WERI-Rb-1 (cell line): ENCODE measurements at regions not wholly inside any gene's neighbourhood (a gene's known extent, or its start where the extent isn't known, plus 50 kb on each side); places are given as distances from the start of the nearest gene placed in this dataset.

ENCODE experiments used
- DNase-seq: peaks from one replicate; pipeline ENCODE4 v3.0.0-alpha.2; 2020
- H3K27ac ChIP-seq: fragments of 250-450 bp; sonication (Bioruptor Pico); 2 replicates; pipeline ENCODE4 v1.5.1; 2020; ENCODE audit warnings: mild to moderate bottlenecking, moderate library complexity
- H3K27me3 ChIP-seq: fragments of 250-450 bp; sonication (Bioruptor Pico); 2 replicates; pipeline ENCODE4 v1.5.1; 2021; ENCODE audit warnings: mild to moderate bottlenecking, low read depth, moderate library complexity; ENCODE audit not compliant: insufficient read depth, severe bottlenecking
- H3K36me3 ChIP-seq: fragments of 250-450 bp; sonication (Bioruptor Pico); 2 replicates; pipeline ENCODE4 v1.5.1; 2020; ENCODE audit warnings: mild to moderate bottlenecking, moderate library complexity
- H3K4me3 ChIP-seq: 2 replicates; pipeline ENCODE4 v1.5.1; 2011; ENCODE audit warnings: low read depth, mild to moderate bottlenecking, control low read depth, low read length
- H3K9me3 ChIP-seq: fragments of 250-450 bp; sonication (Bioruptor Pico); 2 replicates; pipeline ENCODE4 v1.5.1; 2021; ENCODE audit warnings: mild to moderate bottlenecking, moderate library complexity; ENCODE audit not compliant: severe bottlenecking
- CTCF ChIP-seq: IDR thresholded peaks from 2 replicates; pipeline ENCODE4 v1.5.1; 2011; ENCODE audit warnings: low read depth, mild to moderate bottlenecking, control low read depth, inconsistent platforms, low read length

GRCh38 chr2:21930226-21930625, 806.5 kb downstream of the TDRD15 start:
- H3K4me3 ChIP-seq = no peak overlapping the region
- H3K9me3 ChIP-seq = peaks cover 3% of the 10 kb centered on the region
- H3K27me3 ChIP-seq = no peaks in the 10 kb centered on the region
- TF ChIP-seq CTCF = no peak
- no peaks in the 10 kb centered on the region for H3K36me3 ChIP-seq
- no peak for DNase-seq
- no peak overlapping the region for H3K27ac ChIP-seq

- Histone ChIP-seq H3K27me3 (no peaks in the 10 kb centered on the region), H3K9me3 (no peaks in the 10 kb centered on the region), H3K27ac (no peak overlapping the region), H3K4me3 (no peak overlapping the region), H3K36me3 (no peaks in the 10 kb centered on the region)
- TF ChIP-seq CTCF = no peak
- no peak for DNase-seq
These were observed 816.2 kb downstream of the TDRD15 start for GRCh38 chr2:21939967-21940366.

- no peak for TF ChIP-seq CTCF
- no peaks in the 10 kb centered on the region for H3K27me3 ChIP-seq
- H3K36me3 ChIP-seq = no peaks in the 10 kb centered on the region
- no peak overlapping the region for H3K27ac ChIP-seq
- H3K9me3 ChIP-seq = no peaks in the 10 kb centered on the region
- no peak for DNase-seq
- H3K4me3 ChIP-seq = no peak overlapping the region
These were observed 820.8 kb downstream of the TDRD15 start for GRCh38 chr2:21944536-21944935.

GRCh38 chr2:21945658-21946057, 821.9 kb downstream of the TDRD15 start:
- Histone ChIP-seq H3K36me3 (no peaks in the 10 kb centered on the region), H3K27me3 (no peaks in the 10 kb centered on the region), H3K4me3 (no peak overlapping the region), H3K9me3 (no peaks in the 10 kb centered on the region), H3K27ac (no peak overlapping the region)
- no peak for TF ChIP-seq CTCF
- DNase-seq = no peak

- no peak overlapping the region for H3K4me3 ChIP-seq
- H3K27ac ChIP-seq = no peak overlapping the region
- H3K36me3 ChIP-seq = no peaks in the 10 kb centered on the region
- no peaks in the 10 kb centered on the region for H3K9me3 ChIP-seq
- no peaks in the 10 kb centered on the region for H3K27me3 ChIP-seq
- no peak for DNase-seq
- no peak for TF ChIP-seq CTCF
These were observed 823.3 kb downstream of the TDRD15 start for GRCh38 chr2:21947046-21947445.

GRCh38 chr2:21966139-21966538, 842.4 kb downstream of the TDRD15 start:
- no peaks in the 10 kb centered on the region for H3K9me3 ChIP-seq
- DNase-seq = no peak
- no peak overlapping the region for H3K4me3 ChIP-seq
- H3K36me3 ChIP-seq = no peaks in the 10 kb centered on the region
- H3K27ac ChIP-seq = no peak overlapping the region
- no peak for TF ChIP-seq CTCF
- no peaks in the 10 kb centered on the region for H3K27me3 ChIP-seq
